HG03097 (cell line): ENCODE measurements at regions not wholly inside any gene's neighbourhood (a gene's known extent, or its start where the extent isn't known, plus 50 kb on each side); places are given as distances from the start of the nearest gene placed in this dataset.

Experiments used
- ATAC-seq: cut with Tn5 transposase; IDR thresholded peaks from one replicate; pipeline ENCODE4 v1.9.1; 2021; ENCODE audit not compliant: unreplicated experiment, low FRiP score

- no peak for ATAC-seq
Observed at GRCh38 chr7:113715981-113716856, 202.6 kb downstream of the PPP1R3A start.

- ATAC-seq = no peak
Observed at GRCh38 chr7:113715262-113715661, 203.5 kb downstream of the PPP1R3A start.

- peak; percentile 98 for ATAC-seq
Observed at GRCh38 chr7:113710310-113711096, 208.3 kb downstream of the PPP1R3A start.

- no peak for ATAC-seq
Observed at GRCh38 chr7:113705439-113705838, 213.4 kb downstream of the PPP1R3A start.

- ATAC-seq = no peak
Observed at GRCh38 chr7:113698556-113699220, 220.1 kb downstream of the PPP1R3A start.

- ATAC-seq = no peak
Observed at GRCh38 chr7:113694149-113694548, 224.7 kb downstream of the PPP1R3A start.

- ATAC-seq = no peak
Observed at GRCh38 chr7:113684165-113684564, 234.6 kb downstream of the PPP1R3A start.

GRCh38 chr7:113677811-113678210 is 241.0 kb downstream of the PPP1R3A start:
- ATAC-seq = no peak

- no peak for ATAC-seq
Observed at GRCh38 chr7:113664867-113665266, 253.9 kb downstream of the PPP1R3A start.

- ATAC-seq = no peak
Observed at GRCh38 chr7:113659416-113659815, 259.4 kb downstream of the PPP1R3A start.

GRCh38 chr7:113657603-113658002 is 261.2 kb downstream of the PPP1R3A start:
- ATAC-seq = peak; percentile 99

- no peak for ATAC-seq
Observed at GRCh38 chr7:113652501-113652900, 266.3 kb downstream of the PPP1R3A start.

GRCh38 chr7:113649556-113649955 is 269.3 kb downstream of the PPP1R3A start:
- ATAC-seq = no peak

- ATAC-seq = no peak
Observed at GRCh38 chr7:113639221-113639620, 279.6 kb downstream of the PPP1R3A start.

- ATAC-seq = no peak
Observed at GRCh38 chr7:113636727-113637421, 281.9 kb downstream of the PPP1R3A start.

- ATAC-seq = no peak
Observed at GRCh38 chr7:113635492-113635891, 283.3 kb downstream of the PPP1R3A start.

- no peak for ATAC-seq
Observed at GRCh38 chr7:113633073-113633472, 285.7 kb downstream of the PPP1R3A start.

GRCh38 chr7:113628948-113629847 is 289.6 kb downstream of the PPP1R3A start:
- ATAC-seq = no peak

GRCh38 chr7:113625494-113626102 is 293.2 kb downstream of the PPP1R3A start:
- no peak for ATAC-seq
